ENCODE measurements at regions not wholly inside any gene's neighbourhood (a gene's known extent, or its start where the extent isn't known, plus 50 kb on each side); places are given as distances from the start of the nearest gene placed in this dataset.

- no peak for TF ChIP-seq FOXP2 (optimal IDR thresholded peaks at IDR 0.05; ENCODE audit: control extremely low read depth, extremely low read length, insufficient read depth)
- TF ChIP-seq POLR2AphosphoS5 (IDR thresholded peaks at IDR 0.05; ENCODE audit: borderline replicate concordance, low read depth, low read length): no peak
- no peak for TF ChIP-seq EZH2 (IDR thresholded peaks at IDR 0.05)
- Histone ChIP-seq H3K36me3 (ENCODE audit: insufficient read depth, low read length) (no peaks in the 10 kb centered on the region), H3K9me3 (ENCODE audit: low read depth, low read length) (no peaks in the 10 kb centered on the region), H3K9ac (ENCODE audit: insufficient read length) (no peak overlapping the region), H3K4me3 (no peak overlapping the region), H3K27ac (no peak overlapping the region)
- no peak for DNase-seq (ENCODE audit: low read depth, low spot score)
These were observed 243.6 kb downstream of the PRELID2 start for GRCh38 chr5:145591578-145591977.

- TF ChIP-seq FOXP2 (optimal IDR thresholded peaks at IDR 0.05; ENCODE audit: control extremely low read depth, extremely low read length, insufficient read depth) (no peak), EZH2 (IDR thresholded peaks at IDR 0.05) (no peak), POLR2AphosphoS5 (IDR thresholded peaks at IDR 0.05; ENCODE audit: borderline replicate concordance, low read depth, low read length) (no peak)
- no peak overlapping the region for H3K4me3 ChIP-seq
- H3K9me3 ChIP-seq (ENCODE audit: low read depth, low read length): no peaks in the 10 kb centered on the region
- no peak overlapping the region for H3K9ac ChIP-seq (ENCODE audit: insufficient read length)
- no peaks in the 10 kb centered on the region for H3K36me3 ChIP-seq (ENCODE audit: insufficient read depth, low read length)
- DNase-seq (ENCODE audit: low read depth, low spot score): no peak
- H3K27ac ChIP-seq: no peak overlapping the region
These were observed 246.1 kb downstream of the PRELID2 start for GRCh38 chr5:145589063-145589462.

GRCh38 chr5:145588558-145588957 lies 246.6 kb downstream of the PRELID2 start:
- Histone ChIP-seq H3K9ac (ENCODE audit: insufficient read length) (no peak overlapping the region), H3K36me3 (ENCODE audit: insufficient read depth, low read length) (no peaks in the 10 kb centered on the region), H3K4me3 (no peak overlapping the region), H3K27ac (no peak overlapping the region), H3K9me3 (ENCODE audit: low read depth, low read length) (no peaks in the 10 kb centered on the region)
- DNase-seq (ENCODE audit: low read depth, low spot score): no peak
- no peak for TF ChIP-seq EZH2 (IDR thresholded peaks at IDR 0.05)
- no peak for TF ChIP-seq FOXP2 (optimal IDR thresholded peaks at IDR 0.05; ENCODE audit: control extremely low read depth, extremely low read length, insufficient read depth)
- TF ChIP-seq POLR2AphosphoS5 (IDR thresholded peaks at IDR 0.05; ENCODE audit: borderline replicate concordance, low read depth, low read length): no peak

- Histone ChIP-seq H3K9me3 (ENCODE audit: low read depth, low read length) (no peaks in the 10 kb centered on the region), H3K27ac (no peak overlapping the region), H3K36me3 (ENCODE audit: insufficient read depth, low read length) (no peaks in the 10 kb centered on the region), H3K4me3 (no peak overlapping the region), H3K9ac (ENCODE audit: insufficient read length) (no peak overlapping the region)
- TF ChIP-seq POLR2AphosphoS5 (IDR thresholded peaks at IDR 0.05; ENCODE audit: borderline replicate concordance, low read depth, low read length): no peak
- no peak for TF ChIP-seq FOXP2 (optimal IDR thresholded peaks at IDR 0.05; ENCODE audit: control extremely low read depth, extremely low read length, insufficient read depth)
- no peak for TF ChIP-seq EZH2 (IDR thresholded peaks at IDR 0.05)
- DNase-seq (ENCODE audit: low read depth, low spot score): no peak
These were observed 247.0 kb downstream of the PRELID2 start for GRCh38 chr5:145588113-145588512.

- H3K9ac ChIP-seq (ENCODE audit: insufficient read length): no peak overlapping the region
- H3K36me3 ChIP-seq (ENCODE audit: insufficient read depth, low read length): no peaks in the 10 kb centered on the region
- H3K9me3 ChIP-seq (ENCODE audit: low read depth, low read length): no peaks in the 10 kb centered on the region
- DNase-seq (ENCODE audit: low read depth, low spot score): no peak
- H3K27ac ChIP-seq: no peak overlapping the region
- no peak overlapping the region for H3K4me3 ChIP-seq
- TF ChIP-seq EZH2 (IDR thresholded peaks at IDR 0.05) (no peak), POLR2AphosphoS5 (IDR thresholded peaks at IDR 0.05; ENCODE audit: borderline replicate concordance, low read depth, low read length) (no peak), FOXP2 (optimal IDR thresholded peaks at IDR 0.05; ENCODE audit: control extremely low read depth, extremely low read length, insufficient read depth) (no peak)
These were observed 247.4 kb downstream of the PRELID2 start for GRCh38 chr5:145587710-145588109.

- no peak for TF ChIP-seq POLR2AphosphoS5 (IDR thresholded peaks at IDR 0.05; ENCODE audit: borderline replicate concordance, low read depth, low read length)
- no peak for TF ChIP-seq FOXP2 (optimal IDR thresholded peaks at IDR 0.05; ENCODE audit: control extremely low read depth, extremely low read length, insufficient read depth)
- no peak for TF ChIP-seq EZH2 (IDR thresholded peaks at IDR 0.05)
- H3K27ac ChIP-seq: no peak overlapping the region
- H3K36me3 ChIP-seq (ENCODE audit: insufficient read depth, low read length): no peaks in the 10 kb centered on the region
These were observed 247.9 kb downstream of the PRELID2 start for GRCh38 chr5:145587308-145587672.

GRCh38 chr5:145586661-145587307 lies 248.4 kb downstream of the PRELID2 start:
- no peak overlapping the region for H3K9ac ChIP-seq (ENCODE audit: insufficient read length)
- no peaks in the 10 kb centered on the region for H3K36me3 ChIP-seq (ENCODE audit: insufficient read depth, low read length)
- H3K9me3 ChIP-seq (ENCODE audit: low read depth, low read length): no peaks in the 10 kb centered on the region
- no peak overlapping the region for H3K4me3 ChIP-seq
- DNase-seq (ENCODE audit: low read depth, low spot score): no peak
- no peak for TF ChIP-seq POLR2AphosphoS5 (IDR thresholded peaks at IDR 0.05; ENCODE audit: borderline replicate concordance, low read depth, low read length)
- no peak for TF ChIP-seq FOXP2 (optimal IDR thresholded peaks at IDR 0.05; ENCODE audit: control extremely low read depth, extremely low read length, insufficient read depth)
- no peak for TF ChIP-seq EZH2 (IDR thresholded peaks at IDR 0.05)
- H3K27ac ChIP-seq: no peak overlapping the region

More at GRCh38 chr5:145587308-145587672, 247.9 kb downstream of the PRELID2 start:
- H3K9me3 ChIP-seq (ENCODE audit: low read depth, low read length): no peaks in the 10 kb centered on the region
- no peak for DNase-seq (ENCODE audit: low read depth, low spot score)
- no peak overlapping the region for H3K9ac ChIP-seq (ENCODE audit: insufficient read length)
- no peak overlapping the region for H3K4me3 ChIP-seq

GRCh38 chr5:145585443-145586148 lies 249.5 kb downstream of the PRELID2 start:
- TF ChIP-seq POLR2AphosphoS5 (IDR thresholded peaks at IDR 0.05; ENCODE audit: borderline replicate concordance, low read depth, low read length): no peak
- no peak for TF ChIP-seq FOXP2 (optimal IDR thresholded peaks at IDR 0.05; ENCODE audit: control extremely low read depth, extremely low read length, insufficient read depth)
- H3K4me3 ChIP-seq: no peak overlapping the region
- no peak overlapping the region for H3K27ac ChIP-seq
- H3K9ac ChIP-seq (ENCODE audit: insufficient read length): no peak overlapping the region
- no peaks in the 10 kb centered on the region for H3K9me3 ChIP-seq (ENCODE audit: low read depth, low read length)
- DNase-seq (ENCODE audit: low read depth, low spot score): no peak
- no peaks in the 10 kb centered on the region for H3K36me3 ChIP-seq (ENCODE audit: insufficient read depth, low read length)

Measured in SK-N-MC (cell line).